ENCODE measurements at regions not wholly inside any gene's neighbourhood (a gene's known extent, or its start where the extent isn't known, plus 50 kb on each side); places are given as distances from the start of the nearest gene placed in this dataset.

- CTCF ChIA-PET (ENCODE audit: low intra/inter-chr PET ratio, low total read pairs) = no interaction called here
- BruUV-seq (replicated peaks) = no TSS peak
- H2AFZ ChIP-seq (ENCODE audit: low read length) = no peak overlapping the region
Measured at GRCh38 chr9:17081351-17081750, 53.5 kb upstream of the CNTLN start.

More at GRCh38 chr9:17081351-17081750, 53.5 kb upstream of the CNTLN start:
- Histone ChIP-seq H3K4me2 (ENCODE audit: low read depth, low read length) (no peak overlapping the region), H3K79me2 (ENCODE audit: insufficient read depth, low read length) (no peaks in the 10 kb centered on the region), H3K4me3 (replicated peaks in 1 of 3; ENCODE audit: insufficient read depth in 1 of 3, low read depth in 2 of 3, low read length in 3 of 3) (no peak overlapping the region), H3K9me3 (ENCODE audit: low read length) (no peaks in the 10 kb centered on the region), H3K4me1 (ENCODE audit: insufficient read depth, low read length) (no peaks in the 10 kb centered on the region), H3K27ac (ENCODE audit: extremely low read length, insufficient read depth, low read length) (no peak overlapping the region), H4K20me1 (ENCODE audit: insufficient read depth, low read length) (no peaks in the 10 kb centered on the region), H3K27me3 (ENCODE audit: control insufficient read depth in 1 of 2, insufficient read depth in 2 of 2, low read length in 2 of 2) (peaks cover 0 to 4% of the 10 kb centered on the region in 2 experiments; a peak in 1 of 5 replicates), H3K9ac (ENCODE audit: insufficient read depth, low read depth, low read length) (no peak overlapping the region), H3K36me3 (replicated peaks in 1 of 2; ENCODE audit: control insufficient read depth in 1 of 2, insufficient read depth in 2 of 2, low read length in 2 of 2) (no peaks in the 10 kb centered on the region)
- intact Hi-C loops (cut with micrococcal nuclease; ENCODE audit: unreplicated experiment) = no loop called here
- 28% methylated on average over 8 of the region's 8 CpGs for WGBS (ENCODE audit: low lambda C conversion rate)
- ATAC-seq (no peak), DNase-seq (ENCODE audit: low spot score) (no peak), FAIRE-seq (no peak)
- no peak for TF ChIP-seq ZNF350 (CRISPR knock-in tag; IDR thresholded peaks at IDR 0.05; ENCODE audit: borderline replicate concordance, low read depth)
- no peak for TF ChIP-seq ZSCAN22 (CRISPR knock-in tag; IDR thresholded peaks at IDR 0.05)
- TF ChIP-seq ZNF687 (CRISPR knock-in tag; IDR thresholded peaks at IDR 0.05) = no peak
- TF ChIP-seq IRF2 (CRISPR knock-in tag; IDR thresholded peaks at IDR 0.05) = no peak
- TF ChIP-seq SNAPC2 (CRISPR knock-in tag; IDR thresholded peaks at IDR 0.05) = no peak
- no peak for TF ChIP-seq TCF12 (IDR thresholded peaks at IDR 0.05)
- no peak for TF ChIP-seq TCF12 (CRISPR knock-in tag; IDR thresholded peaks at IDR 0.05)
- TF ChIP-seq ZNF572 (CRISPR knock-in tag; IDR thresholded peaks at IDR 0.05) = no peak
- TF ChIP-seq SALL1 (CRISPR knock-in tag; IDR thresholded peaks at IDR 0.05) = no peak
- no peak for TF ChIP-seq ZSCAN29 (CRISPR knock-in tag; conservative IDR thresholded peaks at IDR 0.05)
- TF ChIP-seq MLXIP (CRISPR knock-in tag; IDR thresholded peaks at IDR 0.05; ENCODE audit: borderline replicate concordance) = no peak
- TF ChIP-seq, protein P1, sequence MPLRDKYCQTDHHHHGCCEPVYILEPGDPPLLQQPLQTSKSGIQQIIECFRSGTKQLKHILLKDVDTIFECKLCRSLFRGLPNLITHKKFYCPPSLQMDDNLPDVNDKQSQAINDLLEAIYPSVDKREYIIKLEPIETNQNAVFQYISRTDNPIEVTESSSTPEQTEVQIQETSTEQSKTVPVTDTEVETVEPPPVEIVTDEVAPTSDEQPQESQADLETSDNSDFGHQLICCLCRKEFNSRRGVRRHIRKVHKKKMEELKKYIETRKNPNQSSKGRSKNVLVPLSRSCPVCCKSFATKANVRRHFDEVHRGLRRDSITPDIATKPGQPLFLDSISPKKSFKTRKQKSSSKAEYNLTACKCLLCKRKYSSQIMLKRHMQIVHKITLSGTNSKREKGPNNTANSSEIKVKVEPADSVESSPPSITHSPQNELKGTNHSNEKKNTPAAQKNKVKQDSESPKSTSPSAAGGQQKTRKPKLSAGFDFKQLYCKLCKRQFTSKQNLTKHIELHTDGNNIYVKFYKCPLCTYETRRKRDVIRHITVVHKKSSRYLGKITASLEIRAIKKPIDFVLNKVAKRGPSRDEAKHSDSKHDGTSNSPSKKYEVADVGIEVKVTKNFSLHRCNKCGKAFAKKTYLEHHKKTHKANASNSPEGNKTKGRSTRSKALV (CRISPR knock-in tag; IDR thresholded peaks at IDR 0.05) = no peak
- TF ChIP-seq PHF5A (CRISPR knock-in tag; IDR thresholded peaks at IDR 0.05; ENCODE audit: low read depth, unreplicated experiment) = no peak
- no peak for TF ChIP-seq IRX3 (CRISPR knock-in tag; IDR thresholded peaks at IDR 0.05; ENCODE audit: borderline replicate concordance, low read depth)
- TF ChIP-seq RXRA (CRISPR knock-in tag; IDR thresholded peaks at IDR 0.05) = no peak
- TF ChIP-seq, protein P2, sequence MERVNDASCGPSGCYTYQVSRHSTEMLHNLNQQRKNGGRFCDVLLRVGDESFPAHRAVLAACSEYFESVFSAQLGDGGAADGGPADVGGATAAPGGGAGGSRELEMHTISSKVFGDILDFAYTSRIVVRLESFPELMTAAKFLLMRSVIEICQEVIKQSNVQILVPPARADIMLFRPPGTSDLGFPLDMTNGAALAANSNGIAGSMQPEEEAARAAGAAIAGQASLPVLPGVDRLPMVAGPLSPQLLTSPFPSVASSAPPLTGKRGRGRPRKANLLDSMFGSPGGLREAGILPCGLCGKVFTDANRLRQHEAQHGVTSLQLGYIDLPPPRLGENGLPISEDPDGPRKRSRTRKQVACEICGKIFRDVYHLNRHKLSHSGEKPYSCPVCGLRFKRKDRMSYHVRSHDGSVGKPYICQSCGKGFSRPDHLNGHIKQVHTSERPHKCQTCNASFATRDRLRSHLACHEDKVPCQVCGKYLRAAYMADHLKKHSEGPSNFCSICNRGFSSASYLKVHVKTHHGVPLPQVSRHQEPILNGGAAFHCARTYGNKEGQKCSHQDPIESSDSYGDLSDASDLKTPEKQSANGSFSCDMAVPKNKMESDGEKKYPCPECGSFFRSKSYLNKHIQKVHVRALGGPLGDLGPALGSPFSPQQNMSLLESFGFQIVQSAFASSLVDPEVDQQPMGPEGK (CRISPR knock-in tag; IDR thresholded peaks at IDR 0.05) = no peak
- in situ Hi-C loops (cut with HindIII; ENCODE audit: extremely low pct_ligation_motif_present, low pct_unique_long_range_greater_than_20kb) = no loop called here
- POLR2A ChIA-PET = no interaction called here
